Fibroblast of villous mesenchyme (primary cell): ENCODE measurements at regions not wholly inside any gene's neighbourhood (a gene's known extent, or its start where the extent isn't known, plus 50 kb on each side); places are given as distances from the start of the nearest gene placed in this dataset.

ENCODE experiments used
- DNase-seq: peaks from one replicate; pipeline ENCODE4 v3.0.0-alpha.2; 2010; ENCODE audit warnings: low read depth
- H3K4me3 ChIP-seq: 2 replicates; pipeline ENCODE4 v1.5.1; 2011; ENCODE audit warnings: low read depth, mild to moderate bottlenecking, low read length
- TF ChIP-seq, protein P1 (sequence below): IDR thresholded peaks from 2 replicates; pipeline ENCODE4 v1.5.1; 2012; ENCODE audit warnings: low read depth, mild to moderate bottlenecking, low read length; ENCODE audit not compliant: insufficient read depth

DNA sequence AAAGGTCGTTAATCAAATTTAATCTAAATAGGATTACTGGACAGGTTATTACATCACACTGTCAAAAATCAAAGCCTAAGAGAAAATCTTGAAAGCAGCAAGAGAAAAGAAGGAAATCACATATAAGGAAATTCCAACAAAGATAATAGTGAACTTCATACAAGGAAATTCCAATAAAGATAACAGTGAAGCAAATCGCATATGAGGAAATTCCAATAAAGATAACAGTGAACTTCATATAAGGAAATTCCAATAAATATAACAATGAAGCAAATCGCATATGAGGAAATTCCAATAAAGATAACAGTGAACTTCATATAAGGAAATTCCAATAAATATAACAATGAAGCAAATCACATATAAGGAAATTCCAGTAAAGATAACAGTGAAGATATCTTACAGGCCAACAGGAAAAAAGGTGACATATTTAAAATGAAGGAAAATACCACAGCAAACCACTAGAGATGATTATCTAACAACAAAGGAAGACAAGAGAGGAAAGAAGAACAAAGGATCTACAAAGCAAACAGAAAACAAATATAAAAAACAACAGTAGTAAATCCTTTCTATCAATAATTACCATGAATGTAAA is 787.7 kb downstream of the CCDC85A start:
- no peak overlapping the region for H3K4me3 ChIP-seq
- TF ChIP-seq, protein P1, sequence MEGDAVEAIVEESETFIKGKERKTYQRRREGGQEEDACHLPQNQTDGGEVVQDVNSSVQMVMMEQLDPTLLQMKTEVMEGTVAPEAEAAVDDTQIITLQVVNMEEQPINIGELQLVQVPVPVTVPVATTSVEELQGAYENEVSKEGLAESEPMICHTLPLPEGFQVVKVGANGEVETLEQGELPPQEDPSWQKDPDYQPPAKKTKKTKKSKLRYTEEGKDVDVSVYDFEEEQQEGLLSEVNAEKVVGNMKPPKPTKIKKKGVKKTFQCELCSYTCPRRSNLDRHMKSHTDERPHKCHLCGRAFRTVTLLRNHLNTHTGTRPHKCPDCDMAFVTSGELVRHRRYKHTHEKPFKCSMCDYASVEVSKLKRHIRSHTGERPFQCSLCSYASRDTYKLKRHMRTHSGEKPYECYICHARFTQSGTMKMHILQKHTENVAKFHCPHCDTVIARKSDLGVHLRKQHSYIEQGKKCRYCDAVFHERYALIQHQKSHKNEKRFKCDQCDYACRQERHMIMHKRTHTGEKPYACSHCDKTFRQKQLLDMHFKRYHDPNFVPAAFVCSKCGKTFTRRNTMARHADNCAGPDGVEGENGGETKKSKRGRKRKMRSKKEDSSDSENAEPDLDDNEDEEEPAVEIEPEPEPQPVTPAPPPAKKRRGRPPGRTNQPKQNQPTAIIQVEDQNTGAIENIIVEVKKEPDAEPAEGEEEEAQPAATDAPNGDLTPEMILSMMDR = no peak
- DNase-seq = no peak

DNA sequence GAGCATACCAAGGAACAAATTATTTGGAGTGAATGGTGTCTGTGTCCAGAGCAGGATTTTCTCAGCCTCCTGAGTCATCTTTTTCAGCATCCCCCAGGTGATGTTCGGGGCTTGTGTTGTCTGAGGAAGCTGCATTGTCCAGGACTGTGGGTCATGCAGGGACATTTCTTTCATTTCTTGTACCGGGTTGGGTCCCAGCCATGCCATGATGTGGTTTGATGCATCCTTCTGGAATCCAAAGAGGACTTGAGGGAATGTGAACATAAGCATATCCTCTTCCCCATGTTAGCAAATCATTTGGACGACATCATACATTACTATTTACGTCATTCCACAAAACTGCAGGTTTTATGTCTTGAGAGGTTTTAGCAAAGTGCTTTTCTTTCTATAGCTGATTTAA is 797.8 kb downstream of the CCDC85A start:
- no peak for DNase-seq
- no peak overlapping the region for H3K4me3 ChIP-seq
- TF ChIP-seq, protein P1 = no peak

DNA sequence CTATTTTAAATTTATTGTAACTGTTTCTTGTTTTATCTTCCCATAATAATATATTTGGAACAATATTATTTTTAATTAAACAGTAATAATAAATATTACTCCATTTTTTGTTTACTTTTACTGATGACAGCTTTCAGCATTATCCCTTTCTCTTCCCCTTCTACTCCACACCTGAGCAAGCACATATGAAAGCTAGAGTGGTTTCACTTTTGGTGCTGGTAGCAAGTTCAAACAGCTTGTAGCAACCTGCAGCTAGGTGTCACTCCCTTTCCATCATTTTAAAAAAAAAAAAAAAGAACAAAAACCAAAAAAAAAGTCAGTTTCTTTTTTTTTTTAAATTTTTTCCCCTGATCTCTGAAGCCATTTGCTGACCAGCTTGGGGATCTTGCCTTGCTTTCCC is 801.8 kb downstream of the CCDC85A start:
- H3K4me3 ChIP-seq = no peak overlapping the region
- DNase-seq = no peak
- TF ChIP-seq, protein P1 = no peak

DNA sequence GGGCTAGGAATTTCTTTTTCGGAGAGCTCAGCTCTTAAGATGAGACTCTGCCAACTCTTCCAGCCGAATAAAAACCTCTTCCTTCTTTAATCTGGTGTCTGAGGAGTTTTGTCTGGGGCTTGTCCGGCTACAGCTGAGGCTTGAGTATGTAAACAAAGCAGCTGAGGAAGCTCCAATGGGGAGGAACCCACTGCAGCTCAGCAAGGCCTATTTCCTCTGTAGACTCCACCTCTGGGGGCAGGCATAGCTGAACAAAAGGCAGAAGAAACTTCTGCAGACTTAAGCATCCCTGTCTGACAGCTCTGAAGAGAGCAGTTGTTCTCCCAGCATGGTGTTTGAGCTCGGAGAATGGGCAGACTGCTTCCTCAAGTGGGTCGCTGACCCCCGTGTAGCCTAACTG is 838.7 kb downstream of the CCDC85A start:
- TF ChIP-seq, protein P1 = no peak
- no peak overlapping the region for H3K4me3 ChIP-seq
- peak; percentile 29 for DNase-seq

DNA sequence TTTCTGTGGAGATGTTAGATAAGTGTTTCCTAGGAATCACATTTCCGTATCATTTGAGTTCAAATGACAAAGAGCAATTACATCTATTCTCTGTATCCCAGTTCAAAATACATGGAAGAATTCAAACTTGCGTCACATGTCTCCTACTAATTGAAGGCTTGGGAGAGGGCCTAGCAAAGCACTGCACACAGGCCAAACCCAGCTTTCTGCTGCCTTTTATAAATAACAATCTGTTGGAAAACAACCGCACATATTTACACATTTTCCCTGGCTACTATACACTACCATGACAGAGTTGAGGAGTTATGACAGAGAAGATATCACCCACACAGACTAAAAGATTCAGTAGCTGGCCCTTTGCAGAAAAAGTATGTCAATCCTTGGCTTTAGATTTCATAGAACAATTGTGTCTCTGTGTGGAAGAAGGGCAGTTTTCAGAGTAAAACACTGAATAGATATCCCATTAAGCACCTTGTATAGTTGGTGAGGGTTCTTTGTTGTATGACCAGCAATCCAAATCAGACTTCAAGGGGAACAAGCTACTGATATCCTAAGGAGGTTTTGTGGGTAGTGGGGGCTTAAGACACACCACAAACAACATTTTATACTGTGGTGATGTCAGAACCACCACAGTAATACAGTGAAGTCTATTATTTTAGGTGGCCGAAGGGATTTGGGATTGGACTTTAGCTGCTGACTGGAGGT is 861.3 kb downstream of the CCDC85A start:
- no peak overlapping the region for H3K4me3 ChIP-seq
- TF ChIP-seq, protein P1 = no peak
- DNase-seq = no peak

DNA sequence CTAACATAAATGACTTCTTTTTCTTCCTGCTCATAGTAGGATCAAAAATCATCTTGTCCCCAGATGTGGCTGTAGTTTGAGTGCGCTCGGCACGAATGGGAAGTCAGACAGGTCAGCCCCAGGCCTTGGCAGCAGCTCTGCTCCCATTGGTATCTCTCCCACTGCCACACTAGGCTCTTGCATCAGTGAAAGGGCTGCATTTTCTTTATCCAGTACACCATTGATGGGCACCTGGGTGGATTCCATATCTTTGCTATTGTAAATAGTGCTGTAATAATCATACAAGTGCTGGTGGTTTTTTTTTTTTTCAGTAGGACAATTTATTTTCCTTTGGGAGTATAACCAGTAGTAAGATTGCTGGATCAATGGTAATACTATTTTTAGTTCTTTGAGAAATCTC is 865.5 kb downstream of the CCDC85A start:
- TF ChIP-seq, protein P1 = no peak
- DNase-seq = no peak
- H3K4me3 ChIP-seq = no peak overlapping the region
